HCT116 (cell line): ENCODE measurements at regions not wholly inside any gene's neighbourhood (a gene's known extent, or its start where the extent isn't known, plus 50 kb on each side); places are given as distances from the start of the nearest gene placed in this dataset.

Experiments used
- ATAC-seq: fragments of 200-7000 bp; cut with Tn5 transposase; 2 replicates; pipeline ENCODE4 v1.9.1; 2020; ENCODE audit warnings: mild to moderate bottlenecking, moderate library complexity
- BruUV-seq: library from RNA; stranded (reverse); fragments of 400-500 nt; replicated peaks from 2 replicates; lab custom pipeline; 2021; lab: Mats Ljungman, UMichigan
- CTCF ChIA-PET: fragments of 300-600 bp; sonication (Branson Sonifier 250); formaldehyde crosslinking; loops from one replicate; lab custom pipeline; 2021; ENCODE audit warnings: antibody characterized with exemption; lab: Charles Lee
- POLR2A ChIA-PET: fragments of 300-600, 350-600 bp; sonication (Branson Sonifier 250); formaldehyde crosslinking; loops from one replicate; lab custom pipeline; 2021; ENCODE audit warnings: antibody characterized with exemption; lab: Charles Lee
- RAD21 ChIA-PET, 2 experiments: fragments of 300-600 bp; sonication (Branson Sonifier 250); formaldehyde crosslinking; loops; one replicate each; lab custom pipeline; 2023; ENCODE audit warnings: low total read pairs in 2 of 2; ENCODE audit not compliant: uncharacterized antibody in 2 of 2, unreplicated experiment in 2 of 2, low non-redundant PET in 1 of 2; lab: Charles Lee
- DNase-seq: peaks from one replicate; pipeline ENCODE4 v3.0.0-alpha.2; 2010; ENCODE audit warnings: low read depth, low spot score
- H2AFZ ChIP-seq: fragments of 200-600 bp; shearing (Covaris generic), sonication (generic); 2 replicates; pipeline ENCODE4 v1.6.1; 2017; ENCODE audit warnings: low read depth, mixed run types, mixed read lengths, antibody characterized with exemption, low read length; ENCODE audit not compliant: poor library complexity, severe bottlenecking
- H3K27ac ChIP-seq: 2 replicates; pipeline ENCODE4 v1.5.1; 2012; ENCODE audit warnings: low read depth, low read length
- H3K27me3 ChIP-seq: fragments of 200-600 bp; sonication (generic); 2 replicates; pipeline ENCODE4 v1.6.1; 2016; ENCODE audit warnings: mixed run types, low read length, mixed read lengths; ENCODE audit not compliant: insufficient read depth
- H3K36me3 ChIP-seq, 2 experiments: fragments of 200-500 bp in 1 of 2; fragments of 200-600 bp in 1 of 2; sonication (Bioruptor generic) in 1 of 2; sonication (generic) in 1 of 2; 2 replicates each; pipeline versions ENCODE4 v1.5.1 to v1.6.1; 2014 to 2016; ENCODE audit warnings: low read length in 2 of 2, inconsistent platforms in 1 of 2, mixed read lengths in 1 of 2, mixed run types in 1 of 2; ENCODE audit not compliant: insufficient read depth in 2 of 2, control insufficient read depth in 1 of 2
- H3K4me1 ChIP-seq, 2 experiments: fragments of 200-600 bp in 1 of 2; sonication (generic) in 1 of 2; 2 replicates each; pipeline versions ENCODE4 v1.5.1 to v1.6.1; 2012 to 2017; ENCODE audit warnings: low read length in 2 of 2, inconsistent platforms in 1 of 2, mild to moderate bottlenecking in 1 of 2, mixed read lengths in 1 of 2, mixed run types in 1 of 2, moderate library complexity in 1 of 2; ENCODE audit not compliant: insufficient read depth in 2 of 2, control insufficient read depth in 1 of 2
- H3K4me2 ChIP-seq: fragments of 200-600 bp; sonication (generic); 2 replicates; pipeline ENCODE4 v1.6.1; 2017; ENCODE audit warnings: mixed run types, low read length, mixed read lengths
- H3K4me3 ChIP-seq, 2 experiments: fragments of 200-600 bp in 1 of 2; sonication (generic) in 1 of 2; replicated peaks in 1 of 2; 2 replicates each; pipeline ENCODE4 v1.5.1; 2011 to 2016; ENCODE audit warnings: low read length in 2 of 2, control low read depth in 1 of 2, low read depth in 1 of 2, mild to moderate bottlenecking in 1 of 2, mixed read lengths in 1 of 2, mixed run types in 1 of 2
- H3K79me2 ChIP-seq: fragments of 200-600 bp; sonication (generic); 2 replicates; pipeline ENCODE4 v1.6.1; 2017; ENCODE audit warnings: mild to moderate bottlenecking, mixed run types, low read length, moderate library complexity, mixed read lengths; ENCODE audit not compliant: insufficient read depth
- H3K9ac ChIP-seq: fragments of 200-600 bp; sonication (generic); 2 replicates; pipeline ENCODE4 v1.6.1; 2016; ENCODE audit warnings: low read length, mixed read lengths
- H3K9me2 ChIP-seq: fragments of 200-600 bp; sonication (generic), shearing (Covaris generic); 2 replicates; pipeline ENCODE4 v1.6.1; 2017; ENCODE audit warnings: mixed run types, mild to moderate bottlenecking, moderate library complexity; ENCODE audit not compliant: insufficient read depth
- H3K9me3 ChIP-seq, 2 experiments: fragments of 200-500 bp in 1 of 2; fragments of 200-600 bp in 1 of 2; sonication (Bioruptor generic) in 1 of 2; sonication (generic) in 1 of 2; 2 replicates each; pipeline ENCODE4 v1.6.1; 2014 to 2017; ENCODE audit warnings: low read length in 2 of 2, mixed read lengths in 2 of 2, inconsistent platforms in 1 of 2, low read depth in 1 of 2, mild to moderate bottlenecking in 1 of 2, mixed run types in 1 of 2, moderate library complexity in 1 of 2; ENCODE audit not compliant: control insufficient read depth in 1 of 2, insufficient read depth in 1 of 2
- H4K20me1 ChIP-seq: fragments of 200-600 bp; sonication (generic), shearing (Covaris generic); 2 replicates; pipeline ENCODE4 v1.6.1; 2017; ENCODE audit warnings: mixed run types, mild to moderate bottlenecking, moderate library complexity; ENCODE audit not compliant: insufficient read depth
- CBX3 ChIP-seq: IDR thresholded peaks from 2 replicates; pipeline ENCODE4 v1.6.1; 2012; ENCODE audit warnings: low read depth
- EGR1 ChIP-seq: IDR thresholded peaks from 2 replicates; pipeline ENCODE4 v1.6.1; 2012; ENCODE audit warnings: low read depth
- FOSL1 ChIP-seq: IDR thresholded peaks from 2 replicates; pipeline ENCODE4 v1.6.1; 2012; ENCODE audit warnings: low read depth
- JUND ChIP-seq: IDR thresholded peaks from 2 replicates; pipeline ENCODE4 v1.6.1; 2012
- POLR2AphosphoS5 ChIP-seq: IDR thresholded peaks from 2 replicates; pipeline ENCODE4 v1.6.1; 2011; ENCODE audit warnings: mild to moderate bottlenecking, low read depth, low read length, moderate library complexity
- RAD21 ChIP-seq: IDR thresholded peaks from 2 replicates; pipeline ENCODE4 v1.6.1; 2012; ENCODE audit warnings: low read depth, mild to moderate bottlenecking
- SIN3A ChIP-seq: IDR thresholded peaks from 2 replicates; pipeline ENCODE4 v1.6.1; 2012; ENCODE audit warnings: low read depth
- SP1 ChIP-seq: IDR thresholded peaks from 2 replicates; pipeline ENCODE4 v1.6.1; 2012; ENCODE audit warnings: low read depth
- TCF7L2 ChIP-seq: IDR thresholded peaks from 2 replicates; pipeline ENCODE4 v1.7.0; 2011; ENCODE audit warnings: borderline replicate concordance, inconsistent platforms; ENCODE audit not compliant: insufficient read depth, insufficient read length; ENCODE audit errors: extremely low read depth
- YY1 ChIP-seq: IDR thresholded peaks from 2 replicates; pipeline ENCODE4 v1.6.1; 2011; ENCODE audit warnings: low read length, low read depth, moderate library complexity, mild to moderate bottlenecking; ENCODE audit not compliant: insufficient replicate concordance; ENCODE audit errors: extremely low read depth
- ZFX ChIP-seq: fragments of 450-650 bp; IDR thresholded peaks from 2 replicates; pipeline ENCODE4 v1.6.1; 2017
- intact Hi-C: fragments of 100-400 bp; cut with micrococcal nuclease; formaldehyde crosslinking; loops from 2 replicates; pipeline ENCODE4 v1.10.0; 2022
- TF ChIP-seq, protein P1 (sequence below): IDR thresholded peaks from 2 replicates; pipeline ENCODE4 v1.6.1; 2012
- TF ChIP-seq, protein P2 (sequence below): IDR thresholded peaks from 2 replicates; pipeline ENCODE4 v1.6.1; 2011; ENCODE audit warnings: mild to moderate bottlenecking, low read length, moderate library complexity; ENCODE audit not compliant: insufficient replicate concordance; ENCODE audit errors: extremely low read depth
- TF ChIP-seq, protein P3 (sequence below): IDR thresholded peaks from 2 replicates; pipeline ENCODE4 v1.6.1; 2012
- TF ChIP-seq, protein P4 (sequence below), 3 experiments: fragments of 200-600 bp in 1 of 3; sonication (generic) in 1 of 3; IDR thresholded peaks in 2 of 3; conservative IDR thresholded peaks in 1 of 3; 2 replicates each; pipeline ENCODE4 v1.5.1; 2012 to 2017; ENCODE audit warnings: low read depth in 2 of 3, low read length in 2 of 3, antibody characterized with exemption in 1 of 3, borderline replicate concordance in 1 of 3, control low read depth in 1 of 3, mild to moderate bottlenecking in 1 of 3, mixed read lengths in 1 of 3, mixed run types in 1 of 3, moderate library complexity in 1 of 3; ENCODE audit not compliant: insufficient read depth in 1 of 3

DNA sequence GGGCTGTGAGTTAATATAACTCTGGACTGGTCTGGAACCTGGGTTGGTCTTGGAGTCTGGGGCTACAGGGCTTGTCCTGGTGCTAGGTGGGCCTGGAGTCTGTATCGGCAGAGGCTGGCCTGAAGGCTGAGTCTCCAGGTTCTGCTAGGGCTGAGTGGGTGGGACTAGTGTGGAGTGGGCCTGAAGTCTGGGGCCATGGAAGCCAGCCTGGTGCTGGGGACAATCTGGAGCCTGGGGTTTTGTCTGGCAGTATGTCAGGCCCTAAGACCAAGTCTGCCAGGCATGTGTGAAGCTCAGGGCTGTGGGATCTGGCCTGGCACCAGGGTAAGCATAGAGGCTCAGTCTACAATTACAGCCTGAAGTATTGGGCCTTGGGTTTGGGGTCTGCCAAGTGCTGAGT lies 742.6 kb upstream of the GRIA3 start:
- ChIA-PET CTCF (no interaction called here), POLR2A (no interaction called here), RAD21 (no interaction called here)
- Histone ChIP-seq H3K9ac (no peak overlapping the region), H4K20me1 (no peaks in the 10 kb centered on the region), H3K9me2 (no peaks in the 10 kb centered on the region), H3K4me2 (no peak overlapping the region), H3K27me3 (no peaks in the 10 kb centered on the region), H3K79me2 (no peaks in the 10 kb centered on the region), H2AFZ (no peak overlapping the region), H3K4me1 (no peaks in the 10 kb centered on the region), H3K27ac (no peak overlapping the region), H3K9me3 (no peaks in the 10 kb centered on the region), H3K36me3 (no peaks in the 10 kb centered on the region), H3K4me3 (no peak overlapping the region)
- BruUV-seq, result no TSS peak
- ATAC-seq (no peak), DNase-seq (no peak)
- TF ChIP-seq, protein P1, sequence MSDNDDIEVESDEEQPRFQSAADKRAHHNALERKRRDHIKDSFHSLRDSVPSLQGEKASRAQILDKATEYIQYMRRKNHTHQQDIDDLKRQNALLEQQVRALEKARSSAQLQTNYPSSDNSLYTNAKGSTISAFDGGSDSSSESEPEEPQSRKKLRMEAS, result no peak
- TF ChIP-seq, protein P2, sequence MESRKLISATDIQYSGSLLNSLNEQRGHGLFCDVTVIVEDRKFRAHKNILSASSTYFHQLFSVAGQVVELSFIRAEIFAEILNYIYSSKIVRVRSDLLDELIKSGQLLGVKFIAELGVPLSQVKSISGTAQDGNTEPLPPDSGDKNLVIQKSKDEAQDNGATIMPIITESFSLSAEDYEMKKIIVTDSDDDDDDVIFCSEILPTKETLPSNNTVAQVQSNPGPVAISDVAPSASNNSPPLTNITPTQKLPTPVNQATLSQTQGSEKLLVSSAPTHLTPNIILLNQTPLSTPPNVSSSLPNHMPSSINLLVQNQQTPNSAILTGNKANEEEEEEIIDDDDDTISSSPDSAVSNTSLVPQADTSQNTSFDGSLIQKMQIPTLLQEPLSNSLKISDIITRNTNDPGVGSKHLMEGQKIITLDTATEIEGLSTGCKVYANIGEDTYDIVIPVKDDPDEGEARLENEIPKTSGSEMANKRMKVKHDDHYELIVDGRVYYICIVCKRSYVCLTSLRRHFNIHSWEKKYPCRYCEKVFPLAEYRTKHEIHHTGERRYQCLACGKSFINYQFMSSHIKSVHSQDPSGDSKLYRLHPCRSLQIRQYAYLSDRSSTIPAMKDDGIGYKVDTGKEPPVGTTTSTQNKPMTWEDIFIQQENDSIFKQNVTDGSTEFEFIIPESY, result no peak
- TF ChIP-seq RAD21 (no peak), JUND (no peak), SIN3A (no peak), POLR2AphosphoS5 (no peak), CBX3 (no peak), EGR1 (no peak), ZFX (no peak), SP1 (no peak), TCF7L2 (no peak), FOSL1 (no peak), YY1 (no peak)
- TF ChIP-seq, protein P3, sequence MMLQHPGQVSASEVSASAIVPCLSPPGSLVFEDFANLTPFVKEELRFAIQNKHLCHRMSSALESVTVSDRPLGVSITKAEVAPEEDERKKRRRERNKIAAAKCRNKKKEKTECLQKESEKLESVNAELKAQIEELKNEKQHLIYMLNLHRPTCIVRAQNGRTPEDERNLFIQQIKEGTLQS, result no peak
- TF ChIP-seq, protein P4, sequence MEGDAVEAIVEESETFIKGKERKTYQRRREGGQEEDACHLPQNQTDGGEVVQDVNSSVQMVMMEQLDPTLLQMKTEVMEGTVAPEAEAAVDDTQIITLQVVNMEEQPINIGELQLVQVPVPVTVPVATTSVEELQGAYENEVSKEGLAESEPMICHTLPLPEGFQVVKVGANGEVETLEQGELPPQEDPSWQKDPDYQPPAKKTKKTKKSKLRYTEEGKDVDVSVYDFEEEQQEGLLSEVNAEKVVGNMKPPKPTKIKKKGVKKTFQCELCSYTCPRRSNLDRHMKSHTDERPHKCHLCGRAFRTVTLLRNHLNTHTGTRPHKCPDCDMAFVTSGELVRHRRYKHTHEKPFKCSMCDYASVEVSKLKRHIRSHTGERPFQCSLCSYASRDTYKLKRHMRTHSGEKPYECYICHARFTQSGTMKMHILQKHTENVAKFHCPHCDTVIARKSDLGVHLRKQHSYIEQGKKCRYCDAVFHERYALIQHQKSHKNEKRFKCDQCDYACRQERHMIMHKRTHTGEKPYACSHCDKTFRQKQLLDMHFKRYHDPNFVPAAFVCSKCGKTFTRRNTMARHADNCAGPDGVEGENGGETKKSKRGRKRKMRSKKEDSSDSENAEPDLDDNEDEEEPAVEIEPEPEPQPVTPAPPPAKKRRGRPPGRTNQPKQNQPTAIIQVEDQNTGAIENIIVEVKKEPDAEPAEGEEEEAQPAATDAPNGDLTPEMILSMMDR (IDR thresholded peaks at IDR 0.05 in 2 of 3, conservative IDR thresholded peaks at IDR 0.05 in 1 of 3; ENCODE audit: borderline replicate concordance in 1 of 3, insufficient read depth in 1 of 3, low read depth in 2 of 3, low read length in 2 of 3), result no peak
- intact Hi-C loops, result no loop called here
